HG03060 (cell line): ENCODE measurements at regions not wholly inside any gene's neighbourhood (a gene's known extent, or its start where the extent isn't known, plus 50 kb on each side); places are given as distances from the start of the nearest gene placed in this dataset.

ENCODE experiments used
- ATAC-seq: cut with Tn5 transposase; IDR thresholded peaks from one replicate; pipeline ENCODE4 v1.9.1; 2021; ENCODE audit warnings: low read depth, moderate number of reproducible peaks; ENCODE audit not compliant: unreplicated experiment

GRCh38 chr13:47218611-47219010 lies 321.8 kb upstream of the HTR2A start:
- ATAC-seq, result no peak

DNA sequence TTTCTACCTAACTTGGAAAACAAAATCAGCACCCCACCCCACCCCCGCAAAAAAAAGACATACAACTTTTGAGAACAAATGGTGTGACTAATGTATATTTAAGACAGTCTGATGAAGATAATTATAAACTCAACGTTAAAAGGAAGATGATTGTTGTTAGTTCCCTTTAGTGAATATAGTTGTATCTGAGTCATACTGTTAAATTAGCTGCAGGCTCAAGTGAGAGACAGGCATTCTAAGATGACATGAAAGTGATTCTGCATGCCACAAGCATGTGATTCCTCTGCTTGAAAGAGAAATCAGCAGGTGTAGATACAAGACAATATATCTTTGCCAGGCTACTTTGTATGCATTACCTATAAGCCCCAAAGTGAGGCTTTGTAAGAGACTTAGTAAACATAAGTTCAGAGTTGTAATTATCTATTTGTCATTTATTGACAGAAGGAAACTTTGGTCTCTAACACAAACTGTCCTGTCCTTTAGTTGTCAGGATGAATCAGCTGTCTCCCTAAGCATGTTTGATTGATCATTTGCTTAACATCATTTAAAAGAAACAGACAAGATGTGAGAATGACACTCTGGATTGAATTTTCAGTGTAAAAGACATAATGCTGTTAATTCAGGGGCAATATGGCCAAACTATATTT lies 319.4 kb upstream of the HTR2A start:
- ATAC-seq, result no peak

GRCh38 chr13:47215736-47216135 lies 318.9 kb upstream of the HTR2A start:
- ATAC-seq, result no peak

DNA sequence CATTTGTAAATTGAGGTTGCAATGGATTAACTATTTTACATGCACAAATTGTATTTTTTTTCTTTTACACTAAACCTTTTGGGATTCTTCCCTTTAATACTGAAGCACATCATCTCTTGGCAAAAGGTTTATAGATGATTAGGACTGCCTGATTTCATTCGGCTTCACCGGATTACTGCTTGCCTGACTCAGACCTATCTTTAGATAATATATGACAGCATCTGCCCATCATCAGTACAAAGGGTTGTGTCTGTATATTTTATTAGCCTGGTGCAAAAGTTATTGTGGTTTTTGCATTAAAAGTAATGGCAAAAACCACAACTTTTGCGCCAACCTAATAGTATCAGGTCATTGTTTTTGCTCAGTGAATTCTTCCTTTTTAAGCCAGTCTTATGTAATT lies 316.2 kb upstream of the HTR2A start:
- ATAC-seq, result no peak

- ATAC-seq, result no peak
Measured at GRCh38 chr13:47211106-47211505, 314.3 kb upstream of the HTR2A start.

GRCh38 chr13:47206111-47206510 lies 309.3 kb upstream of the HTR2A start:
- no peak for ATAC-seq

- no peak for ATAC-seq
Measured at GRCh38 chr13:47190696-47191305, 293.9 kb upstream of the HTR2A start.

DNA sequence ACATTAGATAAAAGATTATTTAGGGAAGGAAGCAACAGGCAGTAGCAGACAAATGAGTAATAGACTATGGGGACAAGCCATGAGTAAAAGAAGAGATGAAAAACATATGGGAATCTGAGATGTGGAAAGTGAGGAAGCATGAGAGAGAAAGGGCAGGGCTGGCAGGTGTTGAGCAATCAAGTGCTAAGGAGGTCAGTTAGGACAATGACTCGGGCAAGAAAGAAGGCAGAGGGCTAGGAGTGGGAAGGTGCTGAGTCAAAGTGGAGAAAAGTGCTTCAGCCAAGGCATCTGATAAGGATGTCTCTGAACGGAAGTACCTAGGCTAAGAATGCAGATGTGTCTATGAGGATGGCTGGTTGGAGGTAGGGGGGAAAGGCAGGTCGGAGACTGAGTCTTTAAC lies 291.9 kb upstream of the HTR2A start:
- no peak for ATAC-seq

- ATAC-seq, result no peak
Measured at GRCh38 chr13:47186471-47186870, 289.6 kb upstream of the HTR2A start.

- no peak for ATAC-seq
Measured at GRCh38 chr13:47184321-47184720, 287.5 kb upstream of the HTR2A start.

- ATAC-seq, result no peak
Measured at GRCh38 chr13:47179321-47179720, 282.5 kb upstream of the HTR2A start.

GRCh38 chr13:47178090-47178950 lies 281.5 kb upstream of the HTR2A start:
- no peak for ATAC-seq

DNA sequence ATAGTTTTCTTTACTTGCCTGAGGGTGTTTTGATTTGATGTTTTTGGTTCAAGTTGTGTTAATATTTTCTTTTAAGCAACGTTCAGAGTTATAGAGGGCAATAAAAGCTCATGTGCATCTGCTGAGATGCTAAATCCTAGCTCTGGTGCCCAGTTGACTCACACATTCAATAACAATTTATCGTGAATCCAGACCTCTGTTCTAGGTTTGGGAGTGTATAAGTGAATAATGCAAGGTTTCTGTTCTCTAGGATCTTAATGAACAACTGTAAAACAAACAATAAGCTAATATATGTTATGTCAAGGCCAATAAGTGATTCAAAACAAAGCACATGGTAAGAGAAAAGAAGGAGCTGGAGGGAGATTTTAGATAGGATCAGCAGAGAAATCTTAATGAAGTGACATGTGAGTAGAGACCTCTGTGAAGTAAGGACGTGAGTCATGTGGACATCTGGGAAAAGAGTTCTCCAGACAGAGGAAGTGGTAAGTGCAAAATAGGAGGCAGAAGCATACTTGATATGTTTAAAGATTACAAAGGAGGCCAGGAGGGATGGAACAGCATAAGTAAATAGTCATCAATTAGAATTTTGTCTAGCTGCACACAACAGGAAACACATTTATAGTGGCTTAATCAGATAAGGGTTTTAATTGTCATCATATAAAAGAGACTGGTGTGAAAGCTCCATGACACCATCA lies 278.5 kb upstream of the HTR2A start:
- no peak for ATAC-seq

- no peak for ATAC-seq
Measured at GRCh38 chr13:47170971-47171370, 274.1 kb upstream of the HTR2A start.

- ATAC-seq, result no peak
Measured at GRCh38 chr13:47168618-47169017, 271.8 kb upstream of the HTR2A start.

GRCh38 chr13:47168066-47168465 lies 271.2 kb upstream of the HTR2A start:
- no peak for ATAC-seq

- ATAC-seq, result no peak
Measured at GRCh38 chr13:47166336-47166735, 269.5 kb upstream of the HTR2A start.

- ATAC-seq, result no peak
Measured at GRCh38 chr13:47159853-47160550, 263.1 kb upstream of the HTR2A start.

GRCh38 chr13:47158593-47158992 lies 261.7 kb upstream of the HTR2A start:
- no peak for ATAC-seq

DNA sequence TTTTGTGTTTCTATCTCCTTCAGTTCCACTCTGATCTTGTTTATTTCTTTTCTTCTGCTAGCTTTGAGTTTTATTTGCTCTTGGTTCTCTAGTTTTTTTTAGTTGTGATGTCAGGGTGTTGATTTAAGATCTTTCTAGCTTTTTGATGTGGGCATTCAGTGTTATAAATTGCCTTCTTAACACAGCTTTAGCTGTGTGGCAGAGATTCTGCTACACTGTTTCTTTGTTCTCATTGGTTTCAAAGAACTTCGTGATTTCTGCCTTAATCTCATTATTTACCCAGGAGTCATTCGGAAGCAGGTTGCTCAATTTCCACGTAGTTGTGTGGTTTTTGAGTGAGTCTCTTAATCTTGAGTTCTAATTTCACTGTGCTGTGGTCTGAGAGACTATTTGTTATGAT lies 251.7 kb upstream of the HTR2A start:
- ATAC-seq, result no peak

- ATAC-seq, result no peak
Measured at GRCh38 chr13:47147812-47148119, 250.9 kb upstream of the HTR2A start.
